ENCODE measurements at regions not wholly inside any gene's neighbourhood (a gene's known extent, or its start where the extent isn't known, plus 50 kb on each side); places are given as distances from the start of the nearest gene placed in this dataset.

- H3K4me3 ChIP-seq (ENCODE audit: low read depth, low read length): no peak overlapping the region
- no peak for TF ChIP-seq CTCF (IDR thresholded peaks at IDR 0.05; ENCODE audit: low read depth, low read length, missing control alignments)
- no peak for DNase-seq (ENCODE audit: low read depth)
Measured at GRCh38 chr7:26556061-26556881, 264.6 kb downstream of the SNX10 start.

- no peak for DNase-seq (ENCODE audit: low read depth)
- no peak for TF ChIP-seq CTCF (IDR thresholded peaks at IDR 0.05; ENCODE audit: low read depth, low read length, missing control alignments)
- H3K4me3 ChIP-seq (ENCODE audit: low read depth, low read length): no peak overlapping the region
Measured at GRCh38 chr7:26560526-26561256, 269.0 kb downstream of the SNX10 start.

GRCh38 chr7:26562841-26563240, 271.2 kb downstream of the SNX10 start:
- no peak overlapping the region for H3K4me3 ChIP-seq (ENCODE audit: low read depth, low read length)
- no peak for DNase-seq (ENCODE audit: low read depth)
- peak; percentile 25 for TF ChIP-seq CTCF (IDR thresholded peaks at IDR 0.05; ENCODE audit: low read depth, low read length, missing control alignments)

- TF ChIP-seq CTCF (IDR thresholded peaks at IDR 0.05; ENCODE audit: low read depth, low read length, missing control alignments): no peak
- no peak for DNase-seq (ENCODE audit: low read depth)
- no peak overlapping the region for H3K4me3 ChIP-seq (ENCODE audit: low read depth, low read length)
Measured at GRCh38 chr7:26563406-26563805, 271.7 kb downstream of the SNX10 start.

GRCh38 chr7:26567266-26567665, 275.6 kb downstream of the SNX10 start:
- no peak for TF ChIP-seq CTCF (IDR thresholded peaks at IDR 0.05; ENCODE audit: low read depth, low read length, missing control alignments)

GRCh38 chr7:26574476-26574875, 282.8 kb downstream of the SNX10 start:
- no peak overlapping the region for H3K4me3 ChIP-seq (ENCODE audit: low read depth, low read length)
- no peak for TF ChIP-seq CTCF (IDR thresholded peaks at IDR 0.05; ENCODE audit: low read depth, low read length, missing control alignments)
- no peak for DNase-seq (ENCODE audit: low read depth)

More at GRCh38 chr7:26567266-26567665, 275.6 kb downstream of the SNX10 start:
- no peak overlapping the region for H3K4me3 ChIP-seq (ENCODE audit: low read depth, low read length)
- DNase-seq (ENCODE audit: low read depth): no peak
